ENCODE measurements at regions not wholly inside any gene's neighbourhood (a gene's known extent, or its start where the extent isn't known, plus 50 kb on each side); places are given as distances from the start of the nearest gene placed in this dataset.

- H3K9me3 ChIP-seq (ENCODE audit: control insufficient read depth, insufficient read depth, low read depth, low read length): no peaks in the 10 kb centered on the region
- CTCF ChIA-PET: no interaction called here
- TF ChIP-seq ZNF391 (tag by site-specific recombination; IDR thresholded peaks at IDR 0.05; ENCODE audit: borderline replicate concordance, low read depth): no peak
- TF ChIP-seq KLF10 (tag by site-specific recombination; IDR thresholded peaks at IDR 0.05): no peak
- TF ChIP-seq ZNF398 (tag by site-specific recombination; IDR thresholded peaks at IDR 0.05): no peak
- TF ChIP-seq ZNF677 (tag by site-specific recombination; IDR thresholded peaks at IDR 0.05): no peak
- no peak for TF ChIP-seq ZNF138 (tag by site-specific recombination; IDR thresholded peaks at IDR 0.05; ENCODE audit: borderline replicate concordance)
- no peak for TF ChIP-seq IKZF3 (tag by site-specific recombination; IDR thresholded peaks at IDR 0.05)
- TF ChIP-seq ZNF639 (tag by site-specific recombination; IDR thresholded peaks at IDR 0.05): no peak
- no peak for TF ChIP-seq INSM2 (tag by site-specific recombination; IDR thresholded peaks at IDR 0.05)
- TF ChIP-seq ZNF426 (tag by site-specific recombination; IDR thresholded peaks at IDR 0.05): no peak
- TF ChIP-seq ZNF621 (tag by site-specific recombination; IDR thresholded peaks at IDR 0.05): no peak
- TF ChIP-seq ZBTB20 (tag by site-specific recombination; IDR thresholded peaks at IDR 0.05): no peak
- TF ChIP-seq ZNF571 (tag by site-specific recombination; IDR thresholded peaks at IDR 0.05): no peak
- no peak for TF ChIP-seq ZBTB10 (tag by site-specific recombination; IDR thresholded peaks at IDR 0.05)
- H3K4me1 ChIP-seq (ENCODE audit: control insufficient read depth, insufficient read depth, low read length): peaks cover 8% of the 10 kb centered on the region
- POLR2A ChIA-PET: no interaction called here
- no peak overlapping the region for H3K4me3 ChIP-seq (ENCODE audit: low read depth, low read length)
- no peak overlapping the region for H3K27ac ChIP-seq (ENCODE audit: extremely low read depth, low read depth, low read length)
- no peaks in the 10 kb centered on the region for H3K36me3 ChIP-seq (ENCODE audit: control insufficient read depth in 2 of 2, insufficient read depth in 1 of 2, low read length in 2 of 2)
Observed at GRCh38 chr2:109061736-109062135, 67.3 kb upstream of the SH3RF3 start.

GRCh38 chr2:109060496-109060895 is 68.5 kb upstream of the SH3RF3 start:
- H3K27ac ChIP-seq (ENCODE audit: extremely low read depth, low read depth, low read length): no peak overlapping the region
- no peaks in the 10 kb centered on the region for H3K9me3 ChIP-seq (ENCODE audit: control insufficient read depth, insufficient read depth, low read depth, low read length)
- no peak overlapping the region for H3K4me3 ChIP-seq (ENCODE audit: low read depth, low read length)
- TF ChIP-seq ZNF830 (tag by site-specific recombination; IDR thresholded peaks at IDR 0.05; ENCODE audit: low read depth): no peak
- no peak for TF ChIP-seq ZNF239 (tag by site-specific recombination; IDR thresholded peaks at IDR 0.05)
- TF ChIP-seq ZNF132 (tag by site-specific recombination; IDR thresholded peaks at IDR 0.05; ENCODE audit: borderline replicate concordance): no peak
- no peak for TF ChIP-seq ZNF155 (tag by site-specific recombination; IDR thresholded peaks at IDR 0.05)
- TF ChIP-seq FEZF1 (tag by site-specific recombination; IDR thresholded peaks at IDR 0.05): no peak
- TF ChIP-seq ZSCAN16 (tag by site-specific recombination; IDR thresholded peaks at IDR 0.05): no peak
- ChIA-PET POLR2A (no interaction called here), CTCF (interaction anchor here (1.1 to 1.3 kb wide), 2 partner anchors 132 to 454 kb away, joined by 3 read pairs; no protein-coding TSS in a partner anchor)
- H3K36me3 ChIP-seq (ENCODE audit: control insufficient read depth in 2 of 2, insufficient read depth in 1 of 2, low read length in 2 of 2): no peaks in the 10 kb centered on the region
- H3K4me1 ChIP-seq (ENCODE audit: control insufficient read depth, insufficient read depth, low read length): peaks cover 8% of the 10 kb centered on the region
